ENCODE measurements at regions not wholly inside any gene's neighbourhood (a gene's known extent, or its start where the extent isn't known, plus 50 kb on each side); places are given as distances from the start of the nearest gene placed in this dataset.

GRCh38 chr11:80856066-80856465 lies 1415.2 kb upstream of the TENM4 start:
- TF ChIP-seq, protein P1, sequence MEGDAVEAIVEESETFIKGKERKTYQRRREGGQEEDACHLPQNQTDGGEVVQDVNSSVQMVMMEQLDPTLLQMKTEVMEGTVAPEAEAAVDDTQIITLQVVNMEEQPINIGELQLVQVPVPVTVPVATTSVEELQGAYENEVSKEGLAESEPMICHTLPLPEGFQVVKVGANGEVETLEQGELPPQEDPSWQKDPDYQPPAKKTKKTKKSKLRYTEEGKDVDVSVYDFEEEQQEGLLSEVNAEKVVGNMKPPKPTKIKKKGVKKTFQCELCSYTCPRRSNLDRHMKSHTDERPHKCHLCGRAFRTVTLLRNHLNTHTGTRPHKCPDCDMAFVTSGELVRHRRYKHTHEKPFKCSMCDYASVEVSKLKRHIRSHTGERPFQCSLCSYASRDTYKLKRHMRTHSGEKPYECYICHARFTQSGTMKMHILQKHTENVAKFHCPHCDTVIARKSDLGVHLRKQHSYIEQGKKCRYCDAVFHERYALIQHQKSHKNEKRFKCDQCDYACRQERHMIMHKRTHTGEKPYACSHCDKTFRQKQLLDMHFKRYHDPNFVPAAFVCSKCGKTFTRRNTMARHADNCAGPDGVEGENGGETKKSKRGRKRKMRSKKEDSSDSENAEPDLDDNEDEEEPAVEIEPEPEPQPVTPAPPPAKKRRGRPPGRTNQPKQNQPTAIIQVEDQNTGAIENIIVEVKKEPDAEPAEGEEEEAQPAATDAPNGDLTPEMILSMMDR (conservative IDR thresholded peaks at IDR 0.05), result no peak
- Mint-ChIP-seq H3K9me3 (no peaks in the 10 kb centered on the region), H3K27ac (ENCODE audit: unreplicated experiment) (no peak overlapping the region), H3K27me3 (ENCODE audit: low read depth) (no peaks in the 10 kb centered on the region), H3K4me3 (no peak overlapping the region), H3K4me1 (no peaks in the 10 kb centered on the region), H3K36me3 (ENCODE audit: low read depth) (no peaks in the 10 kb centered on the region)
- no peak for DNase-seq (ENCODE audit: low read depth, low spot score)

GRCh38 chr11:80855426-80855825 lies 1414.6 kb upstream of the TENM4 start:
- DNase-seq (ENCODE audit: low read depth, low spot score), result no peak
- Mint-ChIP-seq H3K27ac (ENCODE audit: unreplicated experiment) (no peak overlapping the region), H3K4me3 (no peak overlapping the region), H3K4me1 (no peaks in the 10 kb centered on the region), H3K9me3 (no peaks in the 10 kb centered on the region), H3K36me3 (ENCODE audit: low read depth) (no peaks in the 10 kb centered on the region), H3K27me3 (ENCODE audit: low read depth) (no peaks in the 10 kb centered on the region)
- TF ChIP-seq, protein P1 (conservative IDR thresholded peaks at IDR 0.05), result no peak

- DNase-seq (ENCODE audit: low read depth, low spot score), result no peak
- Mint-ChIP-seq H3K36me3 (ENCODE audit: low read depth) (no peaks in the 10 kb centered on the region), H3K9me3 (no peaks in the 10 kb centered on the region), H3K4me1 (no peaks in the 10 kb centered on the region), H3K27ac (ENCODE audit: unreplicated experiment) (no peak overlapping the region), H3K4me3 (no peak overlapping the region), H3K27me3 (ENCODE audit: low read depth) (no peaks in the 10 kb centered on the region)
- TF ChIP-seq, protein P1 (conservative IDR thresholded peaks at IDR 0.05), result no peak
These were observed 1408.4 kb upstream of the TENM4 start for GRCh38 chr11:80849253-80849652.

DNA sequence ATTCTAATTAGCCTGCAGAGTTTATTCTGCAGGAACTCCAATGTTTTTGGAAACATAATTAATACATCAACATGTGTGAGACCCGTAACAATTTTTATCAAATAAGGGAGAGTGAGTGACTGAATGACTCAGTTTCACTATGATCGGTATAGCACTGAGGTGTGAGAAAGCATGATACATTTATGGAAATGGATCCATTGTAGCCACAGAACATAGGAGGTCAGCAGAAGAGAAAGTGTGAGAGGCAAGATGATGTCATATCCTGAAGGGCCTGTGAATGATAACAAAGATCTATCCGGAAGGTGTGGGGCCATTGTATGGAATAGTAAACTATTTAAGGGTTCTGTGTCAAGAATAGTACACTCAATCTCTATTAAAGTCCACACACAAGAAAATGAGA lies 1406.1 kb upstream of the TENM4 start:
- Mint-ChIP-seq H3K27ac (ENCODE audit: unreplicated experiment) (no peak overlapping the region), H3K4me1 (no peaks in the 10 kb centered on the region), H3K9me3 (no peaks in the 10 kb centered on the region), H3K36me3 (ENCODE audit: low read depth) (no peaks in the 10 kb centered on the region), H3K27me3 (ENCODE audit: low read depth) (no peaks in the 10 kb centered on the region), H3K4me3 (no peak overlapping the region)
- DNase-seq (ENCODE audit: low read depth, low spot score), result no peak
- TF ChIP-seq, protein P1 (conservative IDR thresholded peaks at IDR 0.05), result no peak

DNA sequence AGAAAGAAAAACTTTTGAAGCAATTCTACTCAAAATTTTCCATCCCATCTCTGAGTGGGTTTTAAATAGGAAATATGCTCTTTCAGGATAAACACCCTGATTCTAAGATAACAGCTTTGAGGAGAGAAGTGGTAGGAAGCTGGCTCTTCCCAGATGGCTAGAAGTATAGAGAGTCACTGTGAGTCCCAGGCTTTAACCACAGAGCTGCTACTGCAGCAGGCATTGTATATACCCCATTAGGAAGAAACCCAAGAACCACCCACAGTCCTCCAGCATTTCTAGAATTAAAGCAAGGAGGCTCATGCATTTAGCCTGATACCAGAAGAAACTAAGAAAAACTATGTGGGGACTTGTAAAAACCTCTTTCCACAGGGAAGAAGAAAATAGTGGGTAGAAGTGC lies 1405.6 kb upstream of the TENM4 start:
- no peak for DNase-seq (ENCODE audit: low read depth, low spot score)
- Mint-ChIP-seq H3K27me3 (ENCODE audit: low read depth) (no peaks in the 10 kb centered on the region), H3K4me3 (no peak overlapping the region), H3K27ac (ENCODE audit: unreplicated experiment) (no peak overlapping the region), H3K9me3 (no peaks in the 10 kb centered on the region), H3K4me1 (no peaks in the 10 kb centered on the region), H3K36me3 (ENCODE audit: low read depth) (no peaks in the 10 kb centered on the region)
- TF ChIP-seq, protein P1 (conservative IDR thresholded peaks at IDR 0.05), result no peak

Measured in neural crest cell (in vitro differentiated cells).